HepG2 (cell line): ENCODE measurements at regions not wholly inside any gene's neighbourhood (a gene's known extent, or its start where the extent isn't known, plus 50 kb on each side); places are given as distances from the start of the nearest gene placed in this dataset.

ENCODE experiments used
- ESRRA ChIP-seq: sonication (generic); formaldehyde crosslinking; IDR thresholded peaks from 2 replicates; pipeline ENCODE4 v1.5.1; 2020; ENCODE audit warnings: mild to moderate bottlenecking, low read depth, missing genetic modification reagents
- NFRKB ChIP-seq: fragments of 450-650 bp; IDR thresholded peaks from 2 replicates; pipeline ENCODE4 v1.6.1; 2017
- TF ChIP-seq, protein P1 (sequence below): sonication (generic); formaldehyde crosslinking; IDR thresholded peaks from 2 replicates; pipeline ENCODE4 v1.5.0; 2020; ENCODE audit warnings: mild to moderate bottlenecking, missing genetic modification reagents, moderate library complexity

DNA sequence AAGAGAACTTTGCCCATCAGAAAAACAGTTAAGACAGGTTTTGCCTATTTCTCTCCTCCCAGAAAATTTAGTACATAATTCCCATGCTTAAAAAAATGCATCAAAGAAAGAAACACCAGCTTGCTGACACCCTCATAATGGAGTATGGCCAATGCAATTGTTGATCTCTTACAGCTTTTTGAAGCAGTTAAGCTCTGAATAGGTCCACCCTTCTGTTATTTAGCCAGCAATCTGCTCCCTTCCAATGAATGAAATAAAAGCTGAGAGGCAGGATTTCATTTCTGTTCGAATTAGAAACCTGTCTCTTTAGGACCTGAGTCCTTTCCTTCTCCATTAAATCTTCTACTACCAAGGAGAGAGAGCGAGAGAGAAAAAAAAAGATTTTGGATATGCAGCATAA, 288.7 kb downstream of the RNF144B start:
- TF ChIP-seq, protein P1, sequence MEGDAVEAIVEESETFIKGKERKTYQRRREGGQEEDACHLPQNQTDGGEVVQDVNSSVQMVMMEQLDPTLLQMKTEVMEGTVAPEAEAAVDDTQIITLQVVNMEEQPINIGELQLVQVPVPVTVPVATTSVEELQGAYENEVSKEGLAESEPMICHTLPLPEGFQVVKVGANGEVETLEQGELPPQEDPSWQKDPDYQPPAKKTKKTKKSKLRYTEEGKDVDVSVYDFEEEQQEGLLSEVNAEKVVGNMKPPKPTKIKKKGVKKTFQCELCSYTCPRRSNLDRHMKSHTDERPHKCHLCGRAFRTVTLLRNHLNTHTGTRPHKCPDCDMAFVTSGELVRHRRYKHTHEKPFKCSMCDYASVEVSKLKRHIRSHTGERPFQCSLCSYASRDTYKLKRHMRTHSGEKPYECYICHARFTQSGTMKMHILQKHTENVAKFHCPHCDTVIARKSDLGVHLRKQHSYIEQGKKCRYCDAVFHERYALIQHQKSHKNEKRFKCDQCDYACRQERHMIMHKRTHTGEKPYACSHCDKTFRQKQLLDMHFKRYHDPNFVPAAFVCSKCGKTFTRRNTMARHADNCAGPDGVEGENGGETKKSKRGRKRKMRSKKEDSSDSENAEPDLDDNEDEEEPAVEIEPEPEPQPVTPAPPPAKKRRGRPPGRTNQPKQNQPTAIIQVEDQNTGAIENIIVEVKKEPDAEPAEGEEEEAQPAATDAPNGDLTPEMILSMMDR (CRISPR knock-in tag): no peak
- TF ChIP-seq NFRKB (no peak), ESRRA (CRISPR knock-in tag) (no peak)
